HepG2 (cell line): ENCODE measurements at regions not wholly inside any gene's neighbourhood (a gene's known extent, or its start where the extent isn't known, plus 50 kb on each side); places are given as distances from the start of the nearest gene placed in this dataset.
A peak's percentile ranks its signal among the peaks of the same experiment; 100 is the strongest.

ENCODE experiments used
- ATAC-seq: fragments of 200-7000 bp; cut with Tn5 transposase; 3 replicates; pipeline ENCODE4 v1.9.1; 2020; ENCODE audit warnings: mild to moderate bottlenecking, moderate library complexity
- BruUV-seq: library from RNA; stranded (reverse); fragments of 400-500 nt; replicated peaks from 2 replicates; lab custom pipeline; 2021; lab: Mats Ljungman, UMichigan
- CTCF ChIA-PET: fragments of 300-600 bp; formaldehyde crosslinking; extraction: SDS; loops from one replicate; lab custom pipeline; 2021; ENCODE audit warnings: low total read pairs, inconsistent platforms, low intra/inter-chr PET ratio; lab: Yijun Ruan, JAX
- POLR2A ChIA-PET: fragments of 350-600 bp; sonication (Branson Sonifier 250); formaldehyde crosslinking; loops from one replicate; lab custom pipeline; 2020; ENCODE audit warnings: antibody characterized with exemption, inconsistent platforms; lab: Yijun Ruan, JAX
- DNase-seq: peaks from one replicate; pipeline ENCODE4 v3.0.0-alpha.2; 2015; ENCODE audit warnings: low spot score
- FAIRE-seq: peaks from 3 replicates; lab custom pipeline; 2011; peaks lifted over from hg19 to GRCh38; lab: Jason Lieb, UNC
- H2AFZ ChIP-seq: one replicate; pipeline ENCODE4 v1.6.1; 2011; ENCODE audit warnings: low read length, inconsistent platforms
- H3K27ac ChIP-seq: fragments of 300-600 bp; 3 replicates; pipeline ENCODE4 v1.8.0; 2011; ENCODE audit warnings: mixed run types, mild to moderate bottlenecking, mixed read lengths, low read length, inconsistent platforms; ENCODE audit not compliant: insufficient read depth; ENCODE audit errors: extremely low read length
- H3K27me3 ChIP-seq, 2 experiments: fragments of 200-600 bp in 1 of 2; 2 replicates in 1 of 2; 3 replicates in 1 of 2; pipeline versions ENCODE4 v1.6.0 to v1.8.0; 2011; ENCODE audit warnings: low read length in 2 of 2, mild to moderate bottlenecking in 2 of 2, moderate library complexity in 2 of 2, inconsistent platforms in 1 of 2; ENCODE audit not compliant: insufficient read depth in 2 of 2, control insufficient read depth in 1 of 2
- H3K36me3 ChIP-seq, 2 experiments: fragments of 200-600 bp in 1 of 2; replicated peaks in 1 of 2; 2 replicates in 1 of 2; 3 replicates in 1 of 2; pipeline versions ENCODE4 v1.5.1 to v1.8.0; 2011; ENCODE audit warnings: low read length in 2 of 2, inconsistent platforms in 1 of 2; ENCODE audit not compliant: insufficient read depth in 2 of 2, control insufficient read depth in 1 of 2
- H3K4me1 ChIP-seq: 2 replicates; pipeline ENCODE4 v1.5.1; 2012; ENCODE audit warnings: low read length, inconsistent platforms; ENCODE audit not compliant: insufficient read depth
- H3K4me2 ChIP-seq: 2 replicates; pipeline ENCODE4 v1.6.0; 2011; ENCODE audit warnings: low read depth, low read length, inconsistent platforms
- H3K4me3 ChIP-seq, 3 experiments: fragments of 200-600 bp in 1 of 3; sonication (generic), shearing (Covaris generic) in 1 of 3; replicated peaks in 1 of 3; 2 replicates each; pipeline ENCODE4 v1.5.1; 2011 to 2016; ENCODE audit warnings: low read length in 3 of 3, inconsistent platforms in 2 of 3, low read depth in 2 of 3, mild to moderate bottlenecking in 2 of 3, control low read depth in 1 of 3, mixed read lengths in 1 of 3; ENCODE audit not compliant: insufficient read depth in 1 of 3
- H3K79me2 ChIP-seq: one replicate; pipeline ENCODE4 v1.6.1; 2011; ENCODE audit warnings: low read length, inconsistent platforms; ENCODE audit not compliant: insufficient read depth
- H3K9ac ChIP-seq: 2 replicates; pipeline ENCODE4 v1.6.0; 2011; ENCODE audit warnings: mild to moderate bottlenecking, low read depth, low read length, inconsistent platforms; ENCODE audit not compliant: insufficient read depth
- H3K9me3 ChIP-seq: 2 replicates; pipeline ENCODE4 v1.5.1; 2012; ENCODE audit warnings: mild to moderate bottlenecking, low read length
- H4K20me1 ChIP-seq: 2 replicates; pipeline ENCODE4 v1.6.0; 2011; ENCODE audit warnings: inconsistent platforms, mild to moderate bottlenecking, low read length, moderate library complexity; ENCODE audit not compliant: insufficient read depth
- HES4 ChIP-seq: sonication (generic); formaldehyde crosslinking; IDR thresholded peaks from 2 replicates; pipeline ENCODE4 v1.9.0; 2021; ENCODE audit warnings: mild to moderate bottlenecking, missing genetic modification reagents, borderline replicate concordance
- KDM1A ChIP-seq: IDR thresholded peaks from 2 replicates; pipeline ENCODE4 v1.6.1; 2016; ENCODE audit warnings: missing compliant biosample characterization
- MAF1 ChIP-seq: sonication (generic); formaldehyde crosslinking; IDR thresholded peaks from 2 replicates; pipeline ENCODE4 v1.5.0; 2020; ENCODE audit warnings: missing genetic modification reagents, borderline replicate concordance
- MATR3 ChIP-seq: sonication (generic); formaldehyde crosslinking; IDR thresholded peaks from 2 replicates; pipeline ENCODE4 v1.4.0; 2020; ENCODE audit warnings: missing genetic modification reagents
- NR2F1 ChIP-seq, 2 experiments: fragments of 450-650 bp in 1 of 2; formaldehyde crosslinking in 1 of 2; IDR thresholded peaks; 2 replicates each; pipeline versions ENCODE4 v1.5.0 to v1.6.1; 2016 to 2020; ENCODE audit warnings: mild to moderate bottlenecking in 1 of 2, missing compliant biosample characterization in 1 of 2, missing genetic modification reagents in 1 of 2, moderate library complexity in 1 of 2
- PLRG1 ChIP-seq: fragments of 450-650 bp; conservative IDR thresholded peaks from 2 replicates; pipeline ENCODE4 v1.6.1; 2016
- STAG1 ChIP-seq: sonication (generic); formaldehyde crosslinking; IDR thresholded peaks from 2 replicates; pipeline ENCODE4 v1.4.0; 2020; ENCODE audit warnings: missing genetic modification reagents
- ZBTB7B ChIP-seq: sonication (generic); formaldehyde crosslinking; IDR thresholded peaks from 2 replicates; pipeline ENCODE4 v1.4.0; 2020; ENCODE audit warnings: missing genetic modification reagents
- ZMYM3 ChIP-seq: sonication (generic); formaldehyde crosslinking; IDR thresholded peaks from 2 replicates; pipeline ENCODE4 v1.5.1; 2020; ENCODE audit warnings: mild to moderate bottlenecking, missing genetic modification reagents
- ZNF556 ChIP-seq: sonication (generic); formaldehyde crosslinking; IDR thresholded peaks from 2 replicates; pipeline ENCODE4 v1.4.0; 2020; ENCODE audit warnings: mild to moderate bottlenecking, missing genetic modification reagents, borderline replicate concordance
- ZNF564 ChIP-seq: sonication (generic); formaldehyde crosslinking; IDR thresholded peaks from 2 replicates; pipeline ENCODE4 v1.8.1; 2023; ENCODE audit warnings: mild to moderate bottlenecking, missing genetic modification reagents
- ZNF775 ChIP-seq: sonication (generic); formaldehyde crosslinking; IDR thresholded peaks from 2 replicates; pipeline ENCODE4 v1.4.0; 2020; ENCODE audit warnings: missing genetic modification reagents, mild to moderate bottlenecking, moderate library complexity, borderline replicate concordance
- ZNF850 ChIP-seq: sonication (generic); formaldehyde crosslinking; conservative IDR thresholded peaks from 2 replicates; pipeline ENCODE4 v1.9.0; 2021; ENCODE audit warnings: mild to moderate bottlenecking, missing genetic modification reagents
- WGBS: methylation state at CpG from one replicate; pipeline ENCODE4 v1.1.6; 2017; ENCODE audit warnings: low lambda C conversion rate; 5-methylcytosine and 5-hydroxymethylcytosine counted together
- in situ Hi-C: cut with HindIII; loops from 2 replicates; pipeline ENCODE4 v1.10.0; 2017; ENCODE audit warnings: low pct_unique_long_range_greater_than_20kb; ENCODE audit not compliant: extremely low pct_ligation_motif_present
- intact Hi-C: fragments of 100-400 bp; cut with micrococcal nuclease; formaldehyde crosslinking; loops from one replicate; pipeline ENCODE4 v1.10.0; 2022; ENCODE audit not compliant: unreplicated experiment
- TF ChIP-seq, protein P1 (sequence below): sonication (generic); formaldehyde crosslinking; IDR thresholded peaks from 2 replicates; pipeline ENCODE4 v1.9.0; 2022; ENCODE audit warnings: low read depth, missing genetic modification reagents
- TF ChIP-seq, protein P2 (sequence below): sonication (generic); formaldehyde crosslinking; IDR thresholded peaks from 2 replicates; pipeline ENCODE4 v1.4.0; 2020; ENCODE audit warnings: mild to moderate bottlenecking, missing genetic modification reagents

DNA sequence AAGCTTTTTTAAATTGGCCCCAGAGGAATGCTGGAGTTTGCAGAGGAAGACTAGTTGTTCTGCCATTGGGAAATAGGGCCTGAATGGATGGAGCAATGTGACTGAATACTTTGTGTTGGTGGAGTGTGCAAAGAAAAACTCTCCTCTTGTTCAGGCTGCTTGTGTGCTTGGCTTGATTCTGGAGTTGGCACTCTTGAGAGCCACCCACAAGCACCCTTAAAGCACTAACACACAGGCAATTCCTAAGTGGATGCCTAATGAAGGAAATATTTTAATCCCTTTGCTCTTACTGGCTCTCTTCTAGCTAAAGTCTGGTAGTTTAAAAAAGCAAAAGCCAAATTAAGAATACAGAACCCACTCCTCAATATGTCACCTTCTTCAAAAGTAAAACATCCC lies 304.4 kb upstream of the C2CD4B start (continued):
- TF ChIP-seq STAG1 (CRISPR knock-in tag) (no peak), PLRG1 (no peak), ZNF850 (CRISPR knock-in tag) (no peak), MATR3 (no peak), ZMYM3 (no peak), ZNF775 (no peak), ZBTB7B (CRISPR knock-in tag) (no peak), HES4 (no peak)

DNA sequence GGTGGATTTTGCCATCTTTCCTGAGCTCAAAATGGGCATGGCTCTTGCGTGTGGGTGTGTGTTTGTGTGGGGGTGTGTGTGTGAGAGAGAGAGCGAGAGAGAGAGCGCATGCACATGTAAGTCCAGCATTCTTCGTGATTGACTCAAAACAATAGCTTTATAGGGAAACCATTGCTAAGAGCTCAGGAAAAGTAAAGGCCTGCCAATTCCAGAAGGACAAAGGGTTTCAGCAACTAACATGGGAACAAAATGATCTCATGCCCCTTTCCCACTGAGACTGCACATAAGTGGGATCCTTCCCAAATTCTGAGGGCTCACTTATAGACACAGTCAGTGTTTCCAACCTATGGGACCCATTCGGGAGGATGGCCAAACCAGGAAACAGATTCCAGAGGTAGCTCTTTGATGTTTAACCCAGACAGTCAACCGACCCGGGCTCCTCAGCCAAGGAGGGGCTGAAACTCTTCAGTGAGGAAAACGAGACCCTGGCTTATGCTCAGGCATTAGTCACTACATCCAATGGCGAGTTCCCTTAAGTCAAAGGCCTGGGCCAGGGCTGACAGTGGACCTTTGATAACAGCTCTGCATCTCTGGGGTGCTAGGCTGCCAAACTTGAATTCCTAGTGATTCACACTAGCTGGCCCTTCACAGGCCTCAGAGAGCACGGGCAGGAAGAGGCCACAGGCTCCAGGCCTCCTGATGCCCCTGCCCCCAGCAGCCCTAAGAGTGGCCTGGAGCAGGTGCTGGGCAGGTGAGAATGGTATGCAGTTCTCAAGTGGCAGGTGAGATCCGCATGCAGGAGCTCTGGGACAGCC lies 305.0 kb upstream of the C2CD4B start:
- Histone ChIP-seq H3K9ac (no peak overlapping the region), H3K4me3 (no peak overlapping the region), H3K27ac (no peak overlapping the region), H3K4me2 (no peak overlapping the region), H3K4me1 (peaks cover 31% of the 10 kb centered on the region), H2AFZ (no peak overlapping the region), H3K36me3 (no peaks in the 10 kb centered on the region), H4K20me1 (no peaks in the 10 kb centered on the region), H3K27me3 (no peaks in the 10 kb centered on the region), H3K9me3 (no peaks in the 10 kb centered on the region), H3K79me2 (no peaks in the 10 kb centered on the region)
- FAIRE-seq = no peak
- DNase-seq = peak; percentile 12
- no peak for ATAC-seq
- intact Hi-C loops = no loop called here
- no TSS peak for BruUV-seq
- in situ Hi-C loops = no loop called here
- 84% methylated on average over 7 of the region's 11 CpGs for WGBS
- POLR2A ChIA-PET = no interaction called here
- CTCF ChIA-PET = no interaction called here
- TF ChIP-seq, protein P1, sequence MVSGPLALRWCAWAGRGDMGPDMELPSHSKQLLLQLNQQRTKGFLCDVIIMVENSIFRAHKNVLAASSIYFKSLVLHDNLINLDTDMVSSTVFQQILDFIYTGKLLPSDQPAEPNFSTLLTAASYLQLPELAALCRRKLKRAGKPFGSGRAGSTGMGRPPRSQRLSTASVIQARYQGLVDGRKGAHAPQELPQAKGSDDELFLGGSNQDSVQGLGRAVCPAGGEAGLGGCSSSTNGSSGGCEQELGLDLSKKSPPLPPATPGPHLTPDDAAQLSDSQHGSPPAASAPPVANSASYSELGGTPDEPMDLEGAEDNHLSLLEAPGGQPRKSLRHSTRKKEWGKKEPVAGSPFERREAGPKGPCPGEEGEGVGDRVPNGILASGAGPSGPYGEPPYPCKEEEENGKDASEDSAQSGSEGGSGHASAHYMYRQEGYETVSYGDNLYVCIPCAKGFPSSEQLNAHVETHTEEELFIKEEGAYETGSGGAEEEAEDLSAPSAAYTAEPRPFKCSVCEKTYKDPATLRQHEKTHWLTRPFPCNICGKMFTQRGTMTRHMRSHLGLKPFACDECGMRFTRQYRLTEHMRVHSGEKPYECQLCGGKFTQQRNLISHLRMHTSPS = no peak
- TF ChIP-seq ZNF556 (CRISPR knock-in tag) (no peak), KDM1A (CRISPR knock-in tag) (no peak), ZNF564 (CRISPR knock-in tag) (no peak), ZNF850 (CRISPR knock-in tag) (no peak), NR2F1 (CRISPR knock-in tag; IDR thresholded peaks at IDR 0.05) (no peak), MAF1 (no peak)
- TF ChIP-seq, protein P2, sequence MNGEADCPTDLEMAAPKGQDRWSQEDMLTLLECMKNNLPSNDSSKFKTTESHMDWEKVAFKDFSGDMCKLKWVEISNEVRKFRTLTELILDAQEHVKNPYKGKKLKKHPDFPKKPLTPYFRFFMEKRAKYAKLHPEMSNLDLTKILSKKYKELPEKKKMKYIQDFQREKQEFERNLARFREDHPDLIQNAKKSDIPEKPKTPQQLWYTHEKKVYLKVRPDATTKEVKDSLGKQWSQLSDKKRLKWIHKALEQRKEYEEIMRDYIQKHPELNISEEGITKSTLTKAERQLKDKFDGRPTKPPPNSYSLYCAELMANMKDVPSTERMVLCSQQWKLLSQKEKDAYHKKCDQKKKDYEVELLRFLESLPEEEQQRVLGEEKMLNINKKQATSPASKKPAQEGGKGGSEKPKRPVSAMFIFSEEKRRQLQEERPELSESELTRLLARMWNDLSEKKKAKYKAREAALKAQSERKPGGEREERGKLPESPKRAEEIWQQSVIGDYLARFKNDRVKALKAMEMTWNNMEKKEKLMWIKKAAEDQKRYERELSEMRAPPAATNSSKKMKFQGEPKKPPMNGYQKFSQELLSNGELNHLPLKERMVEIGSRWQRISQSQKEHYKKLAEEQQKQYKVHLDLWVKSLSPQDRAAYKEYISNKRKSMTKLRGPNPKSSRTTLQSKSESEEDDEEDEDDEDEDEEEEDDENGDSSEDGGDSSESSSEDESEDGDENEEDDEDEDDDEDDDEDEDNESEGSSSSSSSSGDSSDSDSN (CRISPR knock-in tag) = no peak
